HG03060 (cell line): ENCODE measurements at regions not wholly inside any gene's neighbourhood (a gene's known extent, or its start where the extent isn't known, plus 50 kb on each side); places are given as distances from the start of the nearest gene placed in this dataset.
"Not testable (repeated sequence)": the region's sequence is repeated elsewhere in the genome, so short reads cannot be mapped to it uniquely, and the experiment has no call there.

Experiments used
- ATAC-seq: cut with Tn5 transposase; IDR thresholded peaks from one replicate; pipeline ENCODE4 v1.9.1; 2021; ENCODE audit warnings: low read depth, moderate number of reproducible peaks; ENCODE audit not compliant: unreplicated experiment

GRCh38 chr2:44051593-44052347, 56.0 kb upstream of the LRPPRC start:
- ATAC-seq: no peak

- ATAC-seq: no peak
Observed at GRCh38 chr2:44052584-44052983, 56.8 kb upstream of the LRPPRC start.

GRCh38 chr2:44053052-44053451, 57.3 kb upstream of the LRPPRC start:
- no peak for ATAC-seq

GRCh38 chr2:44053456-44053855, 57.7 kb upstream of the LRPPRC start:
- ATAC-seq: no peak

- no peak for ATAC-seq
Observed at GRCh38 chr2:44055229-44055628, 59.4 kb upstream of the LRPPRC start.

- ATAC-seq: no peak
Observed at GRCh38 chr2:44055664-44056063, 59.9 kb upstream of the LRPPRC start.

- ATAC-seq: no peak
Observed at GRCh38 chr2:44056947-44057346, 61.2 kb upstream of the LRPPRC start.

- not testable (repeated sequence) for ATAC-seq
Observed at GRCh38 chr2:44060286-44060685, 64.5 kb upstream of the LRPPRC start.

GRCh38 chr2:44060990-44061389, 65.2 kb upstream of the LRPPRC start:
- ATAC-seq: no peak

GRCh38 chr2:44061469-44061868, 65.7 kb upstream of the LRPPRC start:
- no peak for ATAC-seq

- no peak for ATAC-seq
Observed at GRCh38 chr2:44061876-44062275, 66.1 kb upstream of the LRPPRC start.

GRCh38 chr2:44063033-44063432, 67.2 kb upstream of the LRPPRC start:
- ATAC-seq: no peak

- not testable (repeated sequence) for ATAC-seq
Observed at GRCh38 chr2:44064281-44064680, 68.5 kb upstream of the LRPPRC start.

- ATAC-seq: not testable (repeated sequence)
Observed at GRCh38 chr2:44067012-44067790, 71.4 kb upstream of the LRPPRC start.

GRCh38 chr2:44067791-44068181, 72.0 kb upstream of the LRPPRC start:
- ATAC-seq: not testable (repeated sequence)

GRCh38 chr2:44071454-44072046, 75.8 kb upstream of the LRPPRC start:
- no peak for ATAC-seq

GRCh38 chr2:44073667-44074066, 77.9 kb upstream of the LRPPRC start:
- not testable (repeated sequence) for ATAC-seq

GRCh38 chr2:44074795-44075194, 79.0 kb upstream of the LRPPRC start:
- ATAC-seq: not testable (repeated sequence)

GRCh38 chr2:44075541-44075940, 79.8 kb upstream of the LRPPRC start:
- no peak for ATAC-seq

- no peak for ATAC-seq
Observed at GRCh38 chr2:44077942-44078511, 82.2 kb upstream of the LRPPRC start.

GRCh38 chr2:44079686-44080085, 83.9 kb upstream of the LRPPRC start:
- no peak for ATAC-seq
